HG02759 (cell line): ENCODE measurements at regions not wholly inside any gene's neighbourhood (a gene's known extent, or its start where the extent isn't known, plus 50 kb on each side); places are given as distances from the start of the nearest gene placed in this dataset.
"Not testable (repeated sequence)": the region's sequence is repeated elsewhere in the genome, so short reads cannot be mapped to it uniquely, and the experiment has no call there.

ENCODE experiments used
- ATAC-seq: cut with Tn5 transposase; IDR thresholded peaks from one replicate; pipeline ENCODE4 v1.9.1; 2021; ENCODE audit warnings: mild to moderate bottlenecking, moderate library complexity; ENCODE audit not compliant: unreplicated experiment

- no peak for ATAC-seq
Measured at GRCh38 chr4:18695733-18696527, 674.4 kb upstream of the LCORL start.

- ATAC-seq = no peak
Measured at GRCh38 chr4:18691431-18692200, 670.1 kb upstream of the LCORL start.

GRCh38 chr4:18690291-18690955, 668.9 kb upstream of the LCORL start:
- ATAC-seq = no peak

GRCh38 chr4:18689308-18690115, 668.0 kb upstream of the LCORL start:
- ATAC-seq = peak; percentile 75

- not testable (repeated sequence) for ATAC-seq
Measured at GRCh38 chr4:18688351-18688750, 666.8 kb upstream of the LCORL start.

GRCh38 chr4:18686338-18687037, 664.9 kb upstream of the LCORL start:
- no peak for ATAC-seq

GRCh38 chr4:18684932-18685331, 663.4 kb upstream of the LCORL start:
- no peak for ATAC-seq

- ATAC-seq = no peak
Measured at GRCh38 chr4:18676526-18676915, 655.0 kb upstream of the LCORL start.

GRCh38 chr4:18675586-18676525, 654.3 kb upstream of the LCORL start:
- no peak for ATAC-seq

GRCh38 chr4:18670034-18670433, 648.5 kb upstream of the LCORL start:
- ATAC-seq = no peak

GRCh38 chr4:18669390-18669789, 647.8 kb upstream of the LCORL start:
- ATAC-seq = no peak

GRCh38 chr4:18666322-18666721, 644.8 kb upstream of the LCORL start:
- no peak for ATAC-seq

GRCh38 chr4:18664171-18664570, 642.6 kb upstream of the LCORL start:
- ATAC-seq = no peak

GRCh38 chr4:18645351-18645750, 623.8 kb upstream of the LCORL start:
- ATAC-seq = no peak

- ATAC-seq = no peak
Measured at GRCh38 chr4:18641334-18641733, 619.8 kb upstream of the LCORL start.

- ATAC-seq = no peak
Measured at GRCh38 chr4:18638031-18638430, 616.5 kb upstream of the LCORL start.

- ATAC-seq = no peak
Measured at GRCh38 chr4:18636001-18636585, 614.5 kb upstream of the LCORL start.

GRCh38 chr4:18635531-18635930, 614.0 kb upstream of the LCORL start:
- no peak for ATAC-seq

GRCh38 chr4:18631586-18631985, 610.0 kb upstream of the LCORL start:
- no peak for ATAC-seq
